PC-3 (cell line): ENCODE measurements at regions not wholly inside any gene's neighbourhood (a gene's known extent, or its start where the extent isn't known, plus 50 kb on each side); places are given as distances from the start of the nearest gene placed in this dataset.

ENCODE experiments used
- EZH2 ChIP-seq: fragments of 300-600 bp; sonication (generic); IDR thresholded peaks from one replicate; pipeline ENCODE4 v1.6.1; 2017; ENCODE audit warnings: antibody characterized with exemption, mild to moderate bottlenecking, low read length; ENCODE audit not compliant: unreplicated experiment
- TF ChIP-seq, protein P1 (sequence below): fragments of 300-600 bp; sonication (generic); conservative IDR thresholded peaks from 2 replicates; pipeline ENCODE4 v1.5.1; 2017; ENCODE audit warnings: antibody characterized with exemption, low read depth, mild to moderate bottlenecking, low read length

DNA sequence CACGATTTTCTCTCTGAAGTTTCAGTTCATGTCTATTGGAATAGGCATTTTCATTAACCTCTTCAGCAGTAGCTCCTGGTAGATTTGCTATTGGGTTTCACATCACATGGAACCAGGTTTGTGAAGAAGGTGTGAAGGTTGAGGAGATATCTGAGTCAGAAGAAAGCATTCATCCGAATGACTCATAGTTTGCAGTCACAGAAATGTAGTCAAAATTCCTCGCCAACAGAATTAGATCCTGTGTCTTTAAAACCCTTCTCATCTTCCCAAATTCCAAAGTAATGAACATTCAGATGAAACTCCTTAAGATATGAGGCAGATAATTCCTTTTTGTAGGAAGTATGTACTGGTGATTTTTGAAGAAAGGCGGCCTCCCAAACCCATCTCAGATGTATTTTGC lies 125.0 kb upstream of the LARGE1 start:
- TF ChIP-seq, protein P1, sequence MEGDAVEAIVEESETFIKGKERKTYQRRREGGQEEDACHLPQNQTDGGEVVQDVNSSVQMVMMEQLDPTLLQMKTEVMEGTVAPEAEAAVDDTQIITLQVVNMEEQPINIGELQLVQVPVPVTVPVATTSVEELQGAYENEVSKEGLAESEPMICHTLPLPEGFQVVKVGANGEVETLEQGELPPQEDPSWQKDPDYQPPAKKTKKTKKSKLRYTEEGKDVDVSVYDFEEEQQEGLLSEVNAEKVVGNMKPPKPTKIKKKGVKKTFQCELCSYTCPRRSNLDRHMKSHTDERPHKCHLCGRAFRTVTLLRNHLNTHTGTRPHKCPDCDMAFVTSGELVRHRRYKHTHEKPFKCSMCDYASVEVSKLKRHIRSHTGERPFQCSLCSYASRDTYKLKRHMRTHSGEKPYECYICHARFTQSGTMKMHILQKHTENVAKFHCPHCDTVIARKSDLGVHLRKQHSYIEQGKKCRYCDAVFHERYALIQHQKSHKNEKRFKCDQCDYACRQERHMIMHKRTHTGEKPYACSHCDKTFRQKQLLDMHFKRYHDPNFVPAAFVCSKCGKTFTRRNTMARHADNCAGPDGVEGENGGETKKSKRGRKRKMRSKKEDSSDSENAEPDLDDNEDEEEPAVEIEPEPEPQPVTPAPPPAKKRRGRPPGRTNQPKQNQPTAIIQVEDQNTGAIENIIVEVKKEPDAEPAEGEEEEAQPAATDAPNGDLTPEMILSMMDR, result no peak
- TF ChIP-seq EZH2, result no peak
